Osteocyte (in vitro differentiated cells): ENCODE measurements at regions not wholly inside any gene's neighbourhood (a gene's known extent, or its start where the extent isn't known, plus 50 kb on each side); places are given as distances from the start of the nearest gene placed in this dataset.
"Not testable (repeated sequence)": the region's sequence is repeated elsewhere in the genome, so short reads cannot be mapped to it uniquely, and the experiment has no call there.

Source experiments
- DNase-seq: peaks from one replicate; pipeline ENCODE4 v3.0.0; 2021; ENCODE audit warnings: mixed read lengths; ENCODE audit not compliant: unreplicated experiment; ENCODE audit errors: extremely low spot score
- H3K27ac Mint-ChIP-seq: one replicate; pipeline ENCODE4 v1.8.0; 2021; ENCODE audit warnings: mild to moderate bottlenecking, mixed read lengths; ENCODE audit not compliant: unreplicated experiment
- H3K27me3 Mint-ChIP-seq: one replicate; pipeline ENCODE4 v1.8.0; 2021; ENCODE audit warnings: mixed read lengths; ENCODE audit not compliant: unreplicated experiment
- H3K36me3 Mint-ChIP-seq: one replicate; pipeline ENCODE4 v1.8.0; 2021; ENCODE audit warnings: mixed read lengths; ENCODE audit not compliant: unreplicated experiment
- H3K4me1 Mint-ChIP-seq: one replicate; pipeline ENCODE4 v1.8.0; 2021; ENCODE audit warnings: mixed read lengths; ENCODE audit not compliant: unreplicated experiment
- H3K4me3 Mint-ChIP-seq: one replicate; pipeline ENCODE4 v1.8.0; 2021; ENCODE audit warnings: mild to moderate bottlenecking, moderate library complexity, mixed read lengths; ENCODE audit not compliant: unreplicated experiment
- H3K9me3 Mint-ChIP-seq: one replicate; pipeline ENCODE4 v1.8.0; 2021; ENCODE audit warnings: mixed read lengths; ENCODE audit not compliant: unreplicated experiment
- CTCF ChIP-seq: fragments of 200-600 bp; sonication (generic); IDR thresholded peaks from 2 replicates; pipeline ENCODE4 v1.5.0; 2021; ENCODE audit warnings: antibody characterized with exemption, mild to moderate bottlenecking, moderate library complexity

- Mint-ChIP-seq H3K36me3 (peaks cover 2% of the 10 kb centered on the region), H3K9me3 (no peaks in the 10 kb centered on the region), H3K4me3 (no peak overlapping the region), H3K27ac (no peak overlapping the region), H3K27me3 (no peaks in the 10 kb centered on the region), H3K4me1 (no peaks in the 10 kb centered on the region)
- TF ChIP-seq CTCF = no peak
- peak; percentile 68 for DNase-seq
Observed at GRCh38 chr2:128594953-128595677, 276.4 kb upstream of the HS6ST1 start.

GRCh38 chr2:128595763-128596395 is 277.2 kb upstream of the HS6ST1 start:
- Mint-ChIP-seq H3K4me3 (no peak overlapping the region), H3K27ac (no peak overlapping the region), H3K36me3 (no peaks in the 10 kb centered on the region), H3K27me3 (no peaks in the 10 kb centered on the region), H3K9me3 (no peaks in the 10 kb centered on the region), H3K4me1 (no peaks in the 10 kb centered on the region)
- DNase-seq = peak; percentile 63
- no peak for TF ChIP-seq CTCF

GRCh38 chr2:128596396-128597120 is 277.9 kb upstream of the HS6ST1 start:
- Mint-ChIP-seq H3K36me3 (no peaks in the 10 kb centered on the region), H3K4me1 (no peaks in the 10 kb centered on the region), H3K4me3 (no peak overlapping the region), H3K9me3 (no peaks in the 10 kb centered on the region), H3K27me3 (no peaks in the 10 kb centered on the region), H3K27ac (no peak overlapping the region)
- peak; percentile 59 for DNase-seq
- no peak for TF ChIP-seq CTCF

- Mint-ChIP-seq H3K36me3 (no peaks in the 10 kb centered on the region), H3K27ac (no peak overlapping the region), H3K4me3 (no peak overlapping the region), H3K9me3 (no peaks in the 10 kb centered on the region), H3K27me3 (no peaks in the 10 kb centered on the region), H3K4me1 (no peaks in the 10 kb centered on the region)
- peak; percentile 71 for DNase-seq
- no peak for TF ChIP-seq CTCF
Observed at GRCh38 chr2:128597121-128597762, 278.6 kb upstream of the HS6ST1 start.

GRCh38 chr2:128598260-128598659 is 279.6 kb upstream of the HS6ST1 start:
- H3K9me3 Mint-ChIP-seq, H3K4me3 Mint-ChIP-seq, H3K36me3 Mint-ChIP-seq, H3K4me1 Mint-ChIP-seq, H3K27me3 Mint-ChIP-seq, H3K27ac Mint-ChIP-seq, DNase-seq: not testable (repeated sequence)
